ENCODE measurements at regions not wholly inside any gene's neighbourhood (a gene's known extent, or its start where the extent isn't known, plus 50 kb on each side); places are given as distances from the start of the nearest gene placed in this dataset.

GRCh38 chr3:166637984-166638530, 742.0 kb downstream of the ZBBX start:
- no TSS peak for BruUV-seq (replicated peaks)
- in situ Hi-C loops (cut with MboI), result no loop called here
- H3K9me3 ChIP-seq (replicated peaks; ENCODE audit: control insufficient read depth, insufficient read depth, low read depth, low read length), result no peaks in the 10 kb centered on the region; the same call in 1 of the 2 replicates
- no peaks in the 10 kb centered on the region for H3K27me3 ChIP-seq (ENCODE audit: control insufficient read depth in 2 of 2, insufficient read depth in 2 of 2, low read length in 2 of 2)
- CTCF ChIA-PET (ENCODE audit: low intra/inter-chr PET ratio), result no interaction called here
- H3K27ac ChIP-seq (ENCODE audit: extremely low read depth, low read depth, low read length), result no peak overlapping the region
- FAIRE-seq, result no peak
- 0% methylated on average over 2 of the region's 3 CpGs for WGBS (ENCODE audit: insufficient coverage, low coverage, missing lambda C conversion rate)
- no peak overlapping the region for H2AFZ ChIP-seq (ENCODE audit: low read depth, low read length)
- POLR2A ChIA-PET, result no interaction called here
- H3K4me3 ChIP-seq, result no peak overlapping the region
- H3K4me1 ChIP-seq (replicated peaks in 1 of 2; ENCODE audit: control insufficient read depth in 2 of 2, insufficient read depth in 2 of 2, low read length in 2 of 2), result no peaks in the 10 kb centered on the region
- H3K9ac ChIP-seq (ENCODE audit: insufficient read depth in 1 of 2, low read depth in 2 of 2, low read length in 2 of 2), result no peak overlapping the region
- H3K36me3 ChIP-seq (ENCODE audit: control insufficient read depth, insufficient read depth, low read length), result no peaks in the 10 kb centered on the region
- no peak for DNase-seq (ENCODE audit: extremely low read depth in 1 of 4, low spot score in 3 of 4)
- no peaks in the 10 kb centered on the region for H3K79me2 ChIP-seq (ENCODE audit: control insufficient read depth, insufficient read depth, low read length)
- H3K4me2 ChIP-seq (ENCODE audit: insufficient read depth, low read length), result no peak overlapping the region
- no peaks in the 10 kb centered on the region for H4K20me1 ChIP-seq (replicated peaks; ENCODE audit: control insufficient read depth, insufficient read depth, low read length)
- no peak for ATAC-seq
- no peak for TF ChIP-seq FOXK2 (conservative IDR thresholded peaks at IDR 0.05 in 1 of 2, IDR thresholded peaks at IDR 0.05 in 1 of 2; ENCODE audit: low read depth in 2 of 2)
- intact Hi-C loops (cut with micrococcal nuclease), result no loop called here
- no peaks in the 10 kb centered on the region for H3K9me1 ChIP-seq (ENCODE audit: control insufficient read depth, insufficient read depth, low read length)

DNA sequence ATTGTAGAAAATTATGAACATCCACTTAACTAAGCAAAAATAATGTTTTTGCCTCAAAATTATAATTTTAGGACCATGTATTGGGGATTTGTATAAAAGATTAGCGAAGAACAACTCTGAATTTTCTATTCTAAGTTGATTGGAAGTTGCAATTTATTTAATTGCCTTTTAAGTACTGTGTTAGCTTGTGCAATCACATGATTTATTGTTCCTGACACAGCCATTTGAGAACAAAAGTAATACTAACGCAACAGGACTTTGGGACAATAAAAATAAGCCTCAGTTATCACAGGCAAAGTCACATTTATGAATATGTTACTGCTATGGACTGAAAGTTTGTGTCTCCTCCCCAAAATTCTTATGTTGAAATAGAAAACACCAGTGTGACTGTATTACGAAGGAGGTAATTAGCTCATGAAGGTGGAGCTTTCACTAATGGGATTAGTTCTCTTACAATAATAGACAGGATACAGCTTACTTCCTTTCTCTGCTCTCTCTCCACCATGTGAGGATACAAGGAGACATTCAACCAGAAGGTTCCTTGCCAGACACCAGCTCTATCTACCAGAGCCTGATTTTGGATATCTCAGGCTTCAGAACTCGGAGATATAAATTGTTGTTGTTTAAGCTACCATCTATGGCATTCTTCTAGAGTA, 745.9 kb downstream of the ZBBX start:
- Histone ChIP-seq H3K4me3 (no peak overlapping the region), H3K4me2 (ENCODE audit: insufficient read depth, low read length) (no peak overlapping the region), H4K20me1 (replicated peaks; ENCODE audit: control insufficient read depth, insufficient read depth, low read length) (no peaks in the 10 kb centered on the region), H3K79me2 (ENCODE audit: control insufficient read depth, insufficient read depth, low read length) (no peaks in the 10 kb centered on the region), H3K27ac (ENCODE audit: extremely low read depth, low read depth, low read length) (no peak overlapping the region), H3K9ac (ENCODE audit: insufficient read depth in 1 of 2, low read depth in 2 of 2, low read length in 2 of 2) (no peak overlapping the region), H3K27me3 (ENCODE audit: control insufficient read depth in 2 of 2, insufficient read depth in 2 of 2, low read length in 2 of 2) (no peaks in the 10 kb centered on the region), H3K4me1 (replicated peaks in 1 of 2; ENCODE audit: control insufficient read depth in 2 of 2, insufficient read depth in 2 of 2, low read length in 2 of 2) (no peaks in the 10 kb centered on the region), H3K36me3 (ENCODE audit: control insufficient read depth, insufficient read depth, low read length) (no peaks in the 10 kb centered on the region), H3K9me1 (ENCODE audit: control insufficient read depth, insufficient read depth, low read length) (no peaks in the 10 kb centered on the region), H2AFZ (ENCODE audit: low read depth, low read length) (no peak overlapping the region), H3K9me3 (replicated peaks; ENCODE audit: control insufficient read depth, insufficient read depth, low read depth, low read length) (no peaks in the 10 kb centered on the region)
- WGBS (ENCODE audit: insufficient coverage, low coverage, missing lambda C conversion rate), result 0% methylated on average over 4 of the region's 4 CpGs
- ATAC-seq (no peak), FAIRE-seq (no peak), DNase-seq (ENCODE audit: extremely low read depth in 1 of 4, low spot score in 3 of 4) (no peak)
- intact Hi-C loops (cut with micrococcal nuclease) (no loop called here), in situ Hi-C loops (cut with MboI) (no loop called here)
- POLR2A ChIA-PET, result no interaction called here
- CTCF ChIA-PET (ENCODE audit: low intra/inter-chr PET ratio), result no interaction called here
- no TSS peak for BruUV-seq (replicated peaks)
- TF ChIP-seq TRIM24 (IDR thresholded peaks at IDR 0.05) (no peak), ZNF217 (CRISPR knock-in tag; IDR thresholded peaks at IDR 0.05) (no peak), PCBP2 (IDR thresholded peaks at IDR 0.05; ENCODE audit: low read depth, low read length, poor library complexity, severe bottlenecking) (no peak), ZC3H11A (IDR thresholded peaks at IDR 0.05; ENCODE audit: low read depth, low read length) (no peak), CEBPZ (IDR thresholded peaks at IDR 0.05; ENCODE audit: borderline replicate concordance, low read depth, low read length) (no peak), PURB (CRISPR knock-in tag; IDR thresholded peaks at IDR 0.05; ENCODE audit: low read depth) (no peak), HMG20B (CRISPR knock-in tag; IDR thresholded peaks at IDR 0.05) (no peak), L3MBTL2 (IDR thresholded peaks at IDR 0.05) (no peak), SMARCB1 (IDR thresholded peaks at IDR 0.05; ENCODE audit: insufficient read length, low read depth) (no peak), ZNF583 (CRISPR knock-in tag; IDR thresholded peaks at IDR 0.05) (no peak), DMBX1 (CRISPR knock-in tag; IDR thresholded peaks at IDR 0.05; ENCODE audit: borderline replicate concordance) (no peak), SUPT5H (IDR thresholded peaks at IDR 0.05) (no peak), ILK (tag; IDR thresholded peaks at IDR 0.05; ENCODE audit: borderline replicate concordance, low read depth) (no peak)

Measured in K562 (cell line).